GM10248 (cell line): ENCODE measurements at regions not wholly inside any gene's neighbourhood (a gene's known extent, or its start where the extent isn't known, plus 50 kb on each side); places are given as distances from the start of the nearest gene placed in this dataset.

ENCODE experiments used
- CTCF ChIA-PET: fragments of 300-600 bp; sonication (Branson Sonifier 250); formaldehyde crosslinking; extraction: SDS; loops from one replicate; lab custom pipeline; 2021; ENCODE audit warnings: antibody characterized with exemption; lab: Yijun Ruan, JAX
- POLR2A ChIA-PET: fragments of 350-650 bp; sonication (Branson Sonifier 250); formaldehyde crosslinking; extraction: SDS; loops from one replicate; lab custom pipeline; 2020; ENCODE audit warnings: antibody characterized with exemption; lab: Yijun Ruan, JAX
- DNase-seq: peaks from one replicate; pipeline ENCODE4 v3.0.0; 2012; ENCODE audit errors: extremely low spot score
- CTCF ChIP-seq: IDR thresholded peaks from 2 replicates; pipeline ENCODE4 v1.5.1; 2012; ENCODE audit warnings: mild to moderate bottlenecking, low read depth; ENCODE audit errors: extremely low read depth, missing control alignments, control extremely low read depth

GRCh38 chr17:5786510-5786875 lies 202.2 kb upstream of the NLRP1 start:
- TF ChIP-seq CTCF, result no peak
- DNase-seq, result no peak
- ChIA-PET POLR2A (interaction anchor here (1.3 kb wide), 1 partner anchor 8 kb away, joined by 4 read pairs; no protein-coding TSS in a partner anchor), CTCF (interaction anchor here (0.8 to 1.3 kb wide), 2 partner anchors 10 to 636 kb away, joined by 3 read pairs; no protein-coding TSS in a partner anchor)

DNA sequence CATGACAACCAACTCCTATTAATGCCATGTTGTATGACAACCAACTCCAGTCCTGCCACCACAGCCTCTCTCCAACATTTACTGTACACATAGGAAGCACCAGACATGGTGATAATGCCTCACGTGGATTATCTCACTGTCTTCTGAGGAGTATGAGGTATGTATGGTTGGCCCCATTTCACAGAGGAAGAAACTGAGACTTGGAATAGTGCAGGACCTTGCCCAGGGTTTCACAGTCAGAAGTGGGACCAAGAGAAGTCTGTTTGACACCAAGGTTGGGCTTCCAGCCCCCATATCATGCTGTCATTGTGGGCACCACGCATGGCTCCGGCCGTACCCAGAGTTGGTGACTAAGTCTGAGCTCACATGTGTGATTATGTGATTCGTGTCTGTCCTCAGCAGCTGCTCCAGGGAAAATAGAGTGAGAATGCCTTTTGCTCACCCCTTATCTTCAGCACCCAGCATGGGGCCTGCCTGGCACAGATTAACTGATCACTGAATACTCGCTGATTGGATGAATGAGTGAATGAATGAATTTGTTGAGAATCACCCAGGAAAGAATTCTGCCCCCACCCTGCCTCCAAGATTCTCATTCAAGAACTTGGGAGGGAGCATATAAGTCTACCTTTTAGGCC lies 204.1 kb upstream of the NLRP1 start:
- no peak for TF ChIP-seq CTCF
- ChIA-PET CTCF (no interaction called here), POLR2A (no interaction called here)
- DNase-seq, result no peak

DNA sequence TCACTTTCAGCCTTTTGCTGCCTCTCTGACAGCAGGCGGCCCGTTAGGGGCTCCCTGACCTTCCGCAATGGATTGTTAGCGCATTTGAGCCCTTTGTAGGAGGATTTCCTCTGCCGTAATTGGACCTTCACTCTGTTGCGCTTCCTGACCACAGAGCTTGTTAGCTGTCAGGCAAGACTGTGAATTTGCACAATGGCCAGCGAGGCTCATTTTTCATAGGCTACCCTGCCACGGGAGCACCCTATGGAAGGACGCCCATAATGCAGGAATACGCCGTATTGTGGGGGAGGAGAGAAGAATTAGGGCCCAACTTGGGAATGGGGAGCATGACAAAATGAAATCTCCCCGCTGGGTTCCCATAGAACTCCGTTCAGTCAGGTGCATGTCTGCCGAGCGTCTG lies 205.2 kb upstream of the NLRP1 start:
- CTCF ChIA-PET, result interaction anchor here (1.2 kb wide), 1 partner anchor 10 kb away, joined by 4 read pairs; no protein-coding TSS in a partner anchor
- no peak for DNase-seq
- no peak for TF ChIP-seq CTCF
- POLR2A ChIA-PET, result interaction anchor here (0.6 kb wide), 1 partner anchor 618 kb away, joined by 4 read pairs; no protein-coding TSS in a partner anchor

DNA sequence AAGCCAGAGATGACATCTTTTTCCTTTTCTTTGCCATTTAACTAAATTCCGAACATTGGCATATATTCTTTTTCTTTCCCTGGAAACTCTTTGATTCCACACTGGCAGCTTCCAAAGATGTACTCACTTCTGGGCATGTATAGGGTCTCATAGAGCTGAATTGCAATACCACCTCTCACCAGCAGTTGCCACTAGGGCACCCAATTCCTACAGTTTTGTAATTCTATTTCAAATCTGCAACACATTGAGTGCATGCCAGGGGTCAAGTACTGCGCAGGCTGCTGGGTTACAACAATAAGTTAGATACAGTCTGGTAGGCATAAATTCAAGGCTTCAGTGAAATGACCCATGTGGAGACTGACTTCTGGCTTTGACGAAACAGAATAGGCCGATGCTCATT lies 208.8 kb upstream of the NLRP1 start:
- DNase-seq, result no peak
- ChIA-PET CTCF (interaction anchor here (0.7 to 0.8 kb wide), 2 partner anchors 17 to 629 kb away, joined by 3 read pairs; no protein-coding TSS in a partner anchor), POLR2A (no interaction called here)

DNA sequence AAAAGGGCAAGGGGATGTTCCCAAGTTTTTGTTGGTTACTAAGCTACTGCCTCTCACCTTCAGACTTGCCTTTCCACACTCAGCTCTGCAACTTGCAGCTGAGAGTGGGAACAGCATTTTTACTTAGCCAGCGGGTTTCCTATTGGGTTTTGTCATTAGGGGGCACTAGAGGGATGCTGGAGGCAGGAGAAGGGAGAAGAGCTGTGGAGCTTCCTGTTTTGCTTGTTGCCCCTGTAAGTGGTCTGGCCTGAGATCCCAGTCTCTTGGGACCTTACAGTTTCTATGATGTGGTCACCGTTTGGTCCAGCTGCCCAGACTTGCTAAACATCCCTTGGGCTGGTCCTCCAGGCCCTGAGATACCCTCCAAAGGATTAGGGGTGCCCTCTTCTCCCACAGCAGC lies 209.6 kb upstream of the NLRP1 start:
- DNase-seq, result no peak
- CTCF ChIA-PET, result interaction anchor here (0.7 to 0.8 kb wide), 2 partner anchors 18 to 629 kb away, joined by 3 read pairs; no protein-coding TSS in a partner anchor
- no peak for TF ChIP-seq CTCF
- POLR2A ChIA-PET, result interaction anchor here (1.3 kb wide), 1 partner anchor 8 kb away, joined by 4 read pairs; no protein-coding TSS in a partner anchor

More for the DNA sequence above, 208.8 kb upstream of the NLRP1 start:
- no peak for TF ChIP-seq CTCF

DNA sequence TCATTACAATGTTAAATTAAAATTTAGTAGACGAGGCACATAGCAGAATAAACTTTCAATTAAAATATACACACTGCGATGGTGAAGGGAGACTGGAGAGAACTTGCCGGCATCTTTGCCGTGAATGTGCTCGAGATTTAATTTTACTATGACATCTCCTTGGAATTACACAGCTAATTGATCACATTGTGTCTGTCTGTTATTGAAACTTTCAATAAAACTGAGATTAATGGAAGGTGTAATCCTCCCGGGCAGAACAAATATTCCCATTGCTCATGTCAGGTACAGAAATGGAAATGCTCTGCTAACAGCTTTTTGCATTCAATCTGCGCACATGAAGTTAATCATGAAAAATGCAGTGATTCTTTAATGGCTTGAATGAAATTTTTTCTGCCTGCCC lies 210.1 kb upstream of the NLRP1 start:
- POLR2A ChIA-PET, result interaction anchor here (1.3 kb wide), 1 partner anchor 8 kb away, joined by 4 read pairs; no protein-coding TSS in a partner anchor
- CTCF ChIA-PET, result no interaction called here
- DNase-seq, result no peak

More for the DNA sequence above, 210.1 kb upstream of the NLRP1 start:
- no peak for TF ChIP-seq CTCF
